OCI-LY7 (cell line): ENCODE measurements at regions not wholly inside any gene's neighbourhood (a gene's known extent, or its start where the extent isn't known, plus 50 kb on each side); places are given as distances from the start of the nearest gene placed in this dataset.

Source experiments
- CTCF ChIP-seq: fragments of 200-600 bp; sonication (generic); conservative IDR thresholded peaks from 2 replicates; pipeline ENCODE4 v1.5.1; 2014; ENCODE audit warnings: mild to moderate bottlenecking, antibody characterized with exemption, low read length, moderate library complexity, mixed read lengths
- EZH2phosphoT487 ChIP-seq: fragments of 200-600 bp; sonication (generic); IDR thresholded peaks from 2 replicates; pipeline ENCODE4 v1.6.1; 2018; ENCODE audit warnings: low read depth, borderline replicate concordance, mild to moderate bottlenecking, mixed run types, antibody characterized with exemption, low read length, moderate library complexity, mixed read lengths

- TF ChIP-seq CTCF (no peak), EZH2phosphoT487 (no peak)
Observed at GRCh38 chr13:26867451-26868091, 107.0 kb upstream of the GPR12 start.
